HG02885 (cell line): ENCODE measurements at regions not wholly inside any gene's neighbourhood (a gene's known extent, or its start where the extent isn't known, plus 50 kb on each side); places are given as distances from the start of the nearest gene placed in this dataset.

Experiments used
- ATAC-seq: cut with Tn5 transposase; IDR thresholded peaks from one replicate; pipeline ENCODE4 v1.9.1; 2021; ENCODE audit warnings: mild to moderate bottlenecking; ENCODE audit not compliant: unreplicated experiment, poor library complexity

DNA sequence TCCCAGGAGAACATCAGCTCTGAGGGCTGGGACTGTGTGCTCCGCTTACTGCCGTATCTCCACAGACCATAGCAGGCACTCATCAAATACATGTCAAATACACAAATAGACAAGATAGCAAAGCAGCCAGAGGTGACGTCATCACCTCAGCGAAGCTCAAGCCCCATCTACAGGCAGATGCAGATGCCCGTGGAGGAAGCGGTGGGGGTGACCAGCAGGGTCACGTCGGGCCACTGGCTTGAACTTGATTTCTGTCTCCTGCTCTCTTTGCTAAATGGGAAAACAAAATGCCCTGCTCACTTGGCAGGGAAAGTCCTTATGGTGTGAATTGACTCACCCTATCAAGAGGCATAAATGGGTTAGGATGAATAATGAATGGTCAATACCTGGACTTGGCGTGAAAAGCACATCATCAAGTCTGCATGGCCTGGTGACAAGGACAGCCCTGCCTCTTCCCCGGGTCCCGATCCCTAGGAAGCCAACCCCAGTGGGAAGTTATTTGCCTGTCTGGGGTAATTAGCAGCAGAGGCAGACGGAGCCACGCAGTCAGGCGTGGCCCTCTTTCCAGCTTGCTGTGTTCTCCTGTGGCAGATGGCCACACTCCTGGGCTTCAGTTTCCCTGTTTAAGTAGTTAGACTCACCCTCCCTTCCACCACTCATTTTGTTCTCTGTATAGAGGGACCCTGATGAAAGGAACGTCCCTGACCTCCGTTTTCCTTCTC is 536.0 kb downstream of the NPHP4 start:
- no peak for ATAC-seq

DNA sequence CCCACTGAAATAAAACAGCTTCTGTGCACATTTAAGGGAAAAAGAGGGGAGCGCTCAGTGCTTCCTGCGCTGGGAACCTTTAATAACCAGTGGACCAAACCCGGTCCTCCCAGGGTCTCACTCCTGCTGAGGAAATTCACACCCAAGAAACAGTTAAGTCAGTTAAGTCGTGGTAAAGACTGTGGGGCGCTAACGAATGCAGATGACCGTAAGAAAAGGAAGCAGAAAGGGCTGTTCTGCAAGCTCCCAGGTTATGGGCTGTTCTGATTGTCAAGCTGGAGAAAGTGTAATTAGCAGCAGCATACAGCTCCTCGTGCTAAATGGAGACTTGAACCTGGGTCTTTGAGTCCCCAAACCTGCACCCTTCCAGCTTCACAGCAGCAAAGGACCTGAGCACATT is 536.6 kb downstream of the NPHP4 start:
- ATAC-seq = no peak

DNA sequence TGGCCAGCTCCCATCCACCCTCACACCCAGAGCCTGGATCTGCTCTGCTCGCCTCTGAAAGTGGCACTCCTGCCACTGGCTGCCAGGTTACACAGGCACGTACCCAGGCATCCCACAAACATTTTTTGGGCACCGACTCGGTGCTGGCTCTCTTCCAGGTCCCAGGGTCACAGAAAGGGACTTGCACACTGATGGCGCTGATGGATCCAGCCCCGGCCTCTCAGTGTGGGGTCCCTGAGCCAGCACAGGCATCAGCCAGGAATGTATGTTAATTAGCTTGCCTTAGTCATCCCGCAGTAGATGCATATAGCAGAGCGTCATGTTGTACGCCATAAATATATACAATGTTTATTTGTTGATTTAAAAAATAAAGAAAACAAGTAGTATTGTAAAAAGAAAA is 537.2 kb downstream of the NPHP4 start:
- ATAC-seq = no peak

DNA sequence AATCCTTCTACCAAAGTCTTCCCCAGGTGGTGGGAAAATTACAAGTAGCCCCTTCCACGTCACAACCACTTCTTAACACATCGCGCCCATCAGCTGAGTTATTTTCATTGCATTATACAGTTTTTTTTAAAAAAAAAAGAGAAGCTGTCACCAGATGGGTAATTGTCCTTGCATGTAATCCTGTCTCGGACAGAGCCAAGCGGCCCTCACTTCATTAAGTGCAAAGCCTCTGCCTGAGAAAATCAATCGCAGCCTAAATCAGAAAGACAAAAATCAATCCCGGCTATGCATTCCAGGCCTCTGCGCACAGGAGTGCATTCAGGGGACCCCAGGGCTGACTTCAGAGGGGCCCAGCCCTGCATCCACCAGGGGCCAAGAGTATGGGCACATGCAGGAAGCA is 538.9 kb downstream of the NPHP4 start:
- ATAC-seq = no peak

DNA sequence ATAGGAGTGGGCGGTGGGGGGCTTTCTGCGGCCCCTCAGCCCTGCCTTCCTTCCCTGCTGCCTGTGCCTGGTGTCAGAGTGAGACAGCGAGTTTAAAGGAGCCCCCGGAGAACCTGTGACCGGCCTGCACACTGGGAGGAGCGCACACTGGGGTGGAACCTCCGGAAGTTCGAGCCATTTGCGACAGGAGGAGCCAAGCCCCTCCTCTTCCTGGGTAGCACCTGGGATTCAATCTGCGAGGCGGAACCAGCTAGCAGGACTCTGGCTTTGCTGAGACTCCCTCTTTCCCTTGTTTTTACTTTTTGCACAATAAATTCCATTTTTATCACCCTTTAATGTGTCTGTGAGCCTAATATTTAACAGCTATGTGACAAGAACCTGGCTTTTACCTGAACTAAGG is 540.6 kb downstream of the NPHP4 start:
- no peak for ATAC-seq

DNA sequence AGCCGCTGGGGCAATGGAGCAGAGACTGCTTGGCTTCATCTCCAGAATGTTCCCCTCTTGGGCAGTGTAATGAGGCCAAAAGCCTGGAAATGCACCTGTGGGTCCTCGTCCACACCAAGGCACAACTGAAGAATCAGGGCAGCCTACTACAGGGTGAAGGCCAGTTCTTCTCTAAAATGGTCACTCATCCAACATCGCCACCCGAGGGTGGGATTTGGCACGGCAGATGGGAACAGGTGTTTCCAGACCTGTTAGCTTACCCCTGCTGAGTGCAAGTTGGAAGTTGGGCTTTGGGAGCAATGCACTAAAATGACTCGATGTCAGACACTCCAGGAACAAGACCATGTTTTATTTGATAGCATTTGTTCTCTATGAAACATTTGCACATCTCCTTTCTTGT is 543.7 kb downstream of the NPHP4 start:
- ATAC-seq = no peak

DNA sequence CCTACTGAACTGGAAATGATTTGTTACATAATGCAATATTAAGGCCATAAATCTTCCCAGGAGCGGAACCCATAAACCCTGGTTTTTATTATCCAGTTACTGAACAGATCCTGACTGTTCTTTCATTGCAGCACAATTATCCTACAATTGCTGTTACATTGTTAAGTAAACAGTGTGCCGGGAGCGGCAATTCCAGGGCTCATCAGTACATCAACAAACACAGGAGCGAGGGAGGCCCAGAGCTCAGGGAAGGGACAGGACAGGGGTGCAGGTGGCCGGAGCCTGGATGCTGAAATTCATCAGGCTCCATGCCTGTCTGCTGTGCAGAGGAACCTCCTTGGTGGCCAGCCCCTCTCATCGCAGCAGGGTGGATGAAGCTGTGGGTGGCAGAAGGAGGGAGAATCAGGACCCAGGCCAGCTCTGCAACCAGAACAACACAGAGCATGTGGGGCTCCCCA is 544.7 kb downstream of the NPHP4 start:
- no peak for ATAC-seq

DNA sequence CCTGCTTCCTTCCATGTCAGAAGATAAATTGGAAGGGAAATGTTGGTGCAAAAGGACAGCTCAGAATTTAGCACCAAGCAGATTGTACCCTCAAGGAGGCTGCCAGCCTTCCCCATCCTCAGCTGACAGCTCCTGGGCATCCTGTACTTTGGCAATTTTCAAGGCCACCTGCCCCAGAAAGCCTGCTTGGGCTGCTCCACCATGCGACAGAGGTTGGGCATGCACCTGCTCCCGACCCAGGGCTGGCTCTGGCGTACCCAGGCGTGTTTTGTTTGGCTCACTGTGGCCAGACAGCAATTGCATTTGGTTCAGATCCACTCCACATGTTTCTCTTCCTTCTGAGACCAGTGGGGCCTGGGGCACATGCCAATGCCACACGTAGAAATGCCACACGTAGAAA is 547.8 kb downstream of the NPHP4 start:
- no peak for ATAC-seq

DNA sequence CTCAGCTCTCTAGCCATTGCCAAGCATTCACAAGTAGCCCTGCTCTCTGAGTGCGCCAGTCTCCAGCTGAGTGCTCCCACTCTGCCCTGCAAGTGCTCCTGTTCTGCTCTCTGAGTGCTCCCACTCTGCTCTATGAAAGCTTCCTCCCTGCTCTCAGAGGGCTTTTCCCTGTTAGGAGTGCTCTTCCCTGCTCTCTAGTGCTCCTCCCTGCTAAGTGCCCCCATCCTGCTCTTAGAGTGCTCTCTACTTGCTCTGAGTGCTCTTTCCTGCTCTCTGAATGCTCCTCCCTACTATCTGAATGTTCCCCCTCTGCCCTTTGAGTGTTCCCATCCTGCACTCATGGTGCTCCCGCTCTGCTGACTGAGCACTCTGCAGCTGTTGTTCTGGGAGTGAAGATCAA is 555.4 kb downstream of the NPHP4 start:
- no peak for ATAC-seq

DNA sequence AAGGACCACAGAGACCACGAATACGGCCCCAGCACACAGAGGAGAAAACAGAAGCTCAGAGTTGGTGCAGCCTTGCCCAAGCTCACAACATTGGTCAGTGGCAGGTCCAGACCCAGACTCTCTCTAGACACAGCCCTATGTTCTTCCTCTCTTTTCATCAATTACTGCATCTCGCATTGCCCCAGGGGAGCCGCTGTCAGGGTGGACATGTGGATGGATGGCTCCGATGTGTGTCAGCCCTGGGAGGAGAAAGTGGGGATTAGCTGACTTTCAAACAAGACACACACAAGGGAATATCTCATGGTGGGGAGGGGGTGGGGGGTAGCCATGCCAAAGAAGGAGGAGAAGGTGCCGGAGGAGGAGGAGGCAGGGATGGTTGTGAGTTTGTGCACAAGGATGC is 556.8 kb downstream of the NPHP4 start:
- no peak for ATAC-seq

DNA sequence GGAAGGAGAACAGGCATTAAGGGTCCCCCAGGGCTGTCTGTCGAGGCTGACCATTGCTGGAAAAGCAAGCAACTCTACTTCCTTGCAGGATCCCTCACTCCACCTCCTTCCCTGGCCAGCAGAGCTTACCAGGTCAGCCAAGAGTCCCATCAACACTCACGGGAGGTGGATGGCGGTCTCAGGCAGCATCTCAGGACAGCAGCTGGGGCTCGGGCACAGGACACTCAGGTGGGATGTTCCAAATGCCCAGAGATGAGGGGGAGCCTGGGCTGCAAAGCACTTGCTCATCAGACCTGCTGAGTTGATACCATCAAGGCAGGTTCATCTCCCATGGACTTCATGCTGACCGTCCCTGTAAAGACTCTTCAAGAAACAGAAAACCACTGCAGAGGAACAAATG is 559.8 kb downstream of the NPHP4 start:
- ATAC-seq = no peak

DNA sequence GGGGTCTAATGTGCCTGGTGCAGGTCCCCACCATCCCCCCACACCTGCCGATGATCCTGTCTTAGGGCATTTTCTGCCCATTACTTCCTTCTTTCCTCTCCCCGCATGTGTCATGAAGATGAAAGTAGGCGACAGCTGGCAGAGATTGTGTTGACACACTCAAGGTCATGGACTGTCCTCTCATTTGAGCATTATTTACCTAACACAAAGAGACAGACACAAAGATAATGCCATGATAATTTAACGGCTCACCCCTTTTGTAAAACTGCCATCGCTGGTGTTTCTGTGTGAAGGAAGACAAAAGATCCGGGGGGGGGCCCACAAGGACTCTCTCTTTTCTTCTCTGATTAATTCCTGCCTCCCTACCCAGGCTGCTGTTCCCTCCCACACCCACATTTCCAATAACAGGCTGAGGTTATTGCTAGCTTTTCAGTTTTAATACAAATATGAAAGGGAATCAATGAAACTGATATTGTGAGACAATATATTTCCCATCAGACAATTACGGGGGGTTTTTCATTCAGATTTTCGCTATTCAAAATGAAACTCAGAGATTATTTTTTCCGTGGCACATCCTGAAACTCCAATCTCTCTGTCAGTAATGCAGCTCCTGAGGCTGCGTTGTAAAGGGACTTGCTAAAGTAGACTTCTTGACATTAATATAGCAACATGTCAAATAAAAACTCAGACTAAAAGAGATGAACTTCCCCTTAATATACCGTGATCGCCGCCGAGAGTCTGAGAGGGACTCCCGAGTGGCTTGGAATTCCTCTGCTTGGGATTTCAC is 561.1 kb downstream of the NPHP4 start:
- no peak for ATAC-seq

DNA sequence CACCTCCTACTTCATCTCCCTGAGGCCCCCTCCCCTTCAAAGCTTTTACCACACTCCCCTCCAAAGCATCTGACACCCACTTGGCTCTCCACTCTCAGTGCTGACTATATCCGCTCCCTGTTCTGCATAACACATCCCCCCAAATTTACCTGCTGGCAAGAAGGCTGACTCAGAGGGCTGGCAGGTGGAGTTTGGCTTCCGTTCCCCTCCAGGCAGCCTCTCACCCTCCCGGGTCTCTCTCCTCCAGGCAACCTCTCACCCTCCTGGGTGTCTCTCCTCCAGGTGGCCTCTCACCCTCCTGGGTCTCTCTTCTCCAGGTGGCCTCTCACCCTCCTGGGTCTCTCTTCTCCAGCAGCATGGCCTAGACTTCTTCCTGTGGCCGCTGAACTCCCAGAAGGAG is 562.1 kb downstream of the NPHP4 start:
- no peak for ATAC-seq

DNA sequence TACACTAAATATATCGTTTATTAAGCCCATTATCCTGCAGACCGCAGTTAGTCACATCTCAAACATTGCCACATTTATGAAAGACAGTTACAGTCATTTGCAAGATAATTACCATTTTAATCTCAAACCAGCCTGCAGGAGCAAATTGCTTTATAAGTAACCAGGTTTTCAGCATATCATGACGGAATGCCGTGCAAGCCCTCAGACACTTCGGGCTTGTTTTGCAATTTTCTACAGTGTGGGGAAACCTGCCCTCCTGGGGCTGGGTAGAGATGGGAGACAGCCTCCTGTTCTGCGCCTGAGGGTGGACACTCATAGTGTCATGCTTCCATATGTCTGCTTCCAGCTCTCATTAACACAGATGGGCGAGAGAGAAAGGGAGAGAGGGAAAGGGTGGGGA is 563.9 kb downstream of the NPHP4 start:
- no peak for ATAC-seq

DNA sequence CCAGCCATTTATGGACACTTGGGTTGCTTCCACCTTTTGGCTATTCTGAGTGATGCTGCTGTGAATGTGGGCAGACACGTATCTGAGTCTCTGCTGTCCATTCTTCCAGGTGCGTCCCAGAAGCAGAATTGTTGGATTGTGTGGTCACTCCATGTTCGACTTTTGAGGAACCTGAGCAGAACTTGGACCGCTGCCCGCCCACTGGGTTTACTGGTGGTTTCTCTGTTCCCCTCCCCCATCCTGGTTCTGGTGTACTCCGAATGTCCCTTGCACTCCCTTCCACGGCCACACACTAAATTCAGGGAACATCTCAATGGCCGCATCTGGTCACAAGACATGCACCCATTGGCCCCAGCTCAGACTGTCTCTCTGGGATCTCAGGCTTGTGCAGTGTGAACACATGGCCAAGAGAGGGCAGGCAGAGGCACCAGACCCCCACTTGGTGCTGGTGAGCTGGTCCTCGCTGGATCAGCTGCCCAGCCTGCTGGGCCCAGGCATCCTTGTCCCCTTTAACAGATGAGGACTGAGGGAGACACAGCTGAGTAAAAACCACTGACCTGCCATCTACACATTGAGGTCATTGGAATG is 565.1 kb downstream of the NPHP4 start:
- ATAC-seq = no peak

DNA sequence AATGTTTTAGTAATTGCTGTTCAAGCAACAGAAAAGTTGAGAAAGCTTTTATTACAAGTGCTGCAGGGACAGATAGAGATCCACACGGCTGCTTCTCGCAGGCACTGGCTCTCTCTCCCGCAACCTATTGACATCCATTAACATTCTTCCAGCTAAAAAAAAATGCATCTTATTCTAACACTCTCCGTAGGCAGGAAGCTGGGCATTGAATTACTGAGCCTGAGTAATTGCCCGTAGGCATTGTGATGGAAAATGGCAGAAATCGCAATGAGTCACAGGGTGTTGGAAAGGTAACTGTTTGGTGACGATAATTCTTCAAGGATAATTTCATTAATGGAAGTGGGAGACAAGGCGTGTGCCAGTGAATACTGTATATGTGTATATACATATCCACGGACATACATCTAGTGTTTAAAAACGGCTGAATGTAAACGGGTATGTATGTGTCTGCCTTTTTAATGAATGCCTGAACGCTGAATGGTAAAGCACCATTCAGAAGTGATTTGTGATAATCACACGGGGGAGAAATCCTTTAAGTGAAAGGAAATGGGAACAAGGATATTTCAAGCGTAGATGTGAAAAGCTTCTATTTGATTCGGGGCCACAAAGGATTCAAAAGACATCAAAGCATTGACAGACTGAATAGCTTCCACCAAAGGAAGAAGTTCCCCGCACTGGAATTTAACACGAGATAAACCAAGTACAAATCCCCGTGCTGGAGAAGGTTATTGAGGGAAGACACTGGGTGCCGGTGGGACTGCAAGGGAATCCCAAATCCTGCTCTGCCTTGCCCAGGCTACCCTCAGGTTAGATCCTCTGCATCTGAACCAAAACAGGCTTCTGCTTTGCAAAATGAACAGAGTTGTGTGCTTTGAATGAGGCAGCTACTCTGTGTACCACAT is 567.2 kb downstream of the NPHP4 start:
- ATAC-seq = no peak

DNA sequence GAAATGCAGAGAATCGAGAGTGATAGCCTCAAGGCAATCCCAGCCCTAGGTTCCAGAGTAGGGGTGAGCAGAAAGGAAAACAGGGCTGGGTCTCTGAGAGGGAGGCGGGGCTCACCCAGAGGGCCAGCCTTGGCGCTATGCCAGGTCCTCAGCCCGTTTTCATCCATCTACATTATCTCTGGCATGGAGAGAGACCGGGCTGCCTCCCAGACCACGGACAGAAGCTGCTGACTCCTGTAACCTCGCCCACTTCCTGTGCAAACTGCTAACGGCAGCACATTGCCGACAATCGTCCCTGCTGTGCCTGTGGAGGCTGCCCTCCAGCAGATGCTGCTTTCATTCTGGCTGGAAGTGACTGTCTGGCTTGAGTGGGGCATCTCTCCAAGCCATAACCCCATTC is 569.1 kb downstream of the NPHP4 start:
- ATAC-seq = no peak

DNA sequence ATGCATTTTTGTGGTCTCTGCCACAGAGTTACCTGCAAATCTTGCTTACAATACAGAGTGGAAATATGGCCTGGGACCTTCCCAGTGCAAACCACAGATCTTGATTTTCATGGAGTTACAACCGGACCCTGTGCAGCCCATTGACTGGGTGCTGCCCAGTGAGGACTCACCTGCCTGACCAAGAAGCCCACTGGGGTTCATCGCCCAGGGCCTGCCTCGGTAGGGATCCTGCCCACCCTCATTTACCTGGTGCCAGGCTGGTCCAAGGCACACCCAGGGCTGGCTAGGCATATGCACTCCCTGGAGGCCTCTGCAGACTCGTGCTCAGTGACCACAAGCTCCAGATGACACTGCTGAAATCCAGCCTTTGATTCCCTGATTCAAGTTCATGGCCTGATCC is 572.7 kb downstream of the NPHP4 start:
- ATAC-seq = no peak

DNA sequence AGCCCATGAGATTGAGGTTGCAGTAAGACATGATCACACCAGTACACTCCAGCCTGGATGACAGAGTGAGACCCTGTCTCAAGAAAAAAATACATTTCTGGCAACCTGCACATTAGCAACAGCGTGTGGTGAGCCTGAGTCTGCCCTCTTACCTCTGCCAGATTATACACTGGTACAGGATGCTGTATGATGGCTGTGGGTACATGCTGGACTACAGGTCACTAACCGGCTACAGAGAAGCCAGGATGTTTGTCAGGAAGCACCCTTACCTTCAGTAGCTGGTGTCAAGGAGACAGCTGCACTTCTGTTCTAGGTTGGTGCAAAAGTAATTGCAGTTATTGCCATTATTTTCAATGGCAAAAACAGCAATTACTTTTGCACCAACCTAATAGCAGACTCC is 575.7 kb downstream of the NPHP4 start:
- ATAC-seq = no peak

DNA sequence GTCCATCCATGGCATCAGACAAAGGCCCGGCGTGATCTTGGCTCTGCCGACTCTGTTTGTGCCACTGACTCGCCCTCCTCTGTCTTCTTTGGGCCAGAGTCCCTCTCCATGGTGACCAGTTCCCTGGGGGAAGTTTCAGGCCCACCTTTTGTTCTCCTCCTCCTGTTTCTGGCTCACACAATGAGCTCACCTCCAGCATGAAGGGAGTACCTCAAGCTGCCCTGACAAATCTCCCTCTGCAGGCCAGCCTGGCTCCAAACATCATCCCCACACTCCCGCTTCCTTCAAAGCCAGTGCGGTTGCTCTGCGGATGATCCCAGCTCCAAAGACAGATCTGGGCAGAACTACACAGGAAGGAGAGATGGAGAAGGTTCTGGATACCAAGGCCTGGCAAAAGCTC is 576.6 kb downstream of the NPHP4 start:
- no peak for ATAC-seq

DNA sequence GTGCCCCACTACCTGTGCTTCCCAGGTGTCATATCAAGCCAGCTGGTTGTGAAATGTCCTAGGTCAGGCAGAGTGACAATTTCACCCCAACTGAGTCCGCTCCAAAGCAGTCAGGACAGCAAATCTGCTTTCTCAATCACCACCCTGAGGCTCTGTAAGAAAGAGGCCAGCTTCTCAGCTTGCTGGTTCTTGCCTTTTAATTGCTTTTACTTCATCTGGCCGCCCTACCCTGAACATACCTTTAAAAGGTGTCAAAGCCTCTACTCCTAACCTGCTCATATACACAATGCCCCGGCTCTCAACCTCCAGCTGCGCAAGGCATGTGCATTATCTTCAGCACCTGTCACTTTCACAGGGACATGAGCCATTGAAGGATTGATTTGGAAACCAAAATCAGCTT is 581.6 kb downstream of the NPHP4 start:
- ATAC-seq = no peak
